HepG2 (cell line): ENCODE measurements at regions not wholly inside any gene's neighbourhood (a gene's known extent, or its start where the extent isn't known, plus 50 kb on each side); places are given as distances from the start of the nearest gene placed in this dataset.

Experiments
- ATF7-NPFF ChIP-seq: sonication (generic); formaldehyde crosslinking; IDR thresholded peaks from 2 replicates; pipeline ENCODE4 v1.8.1; 2023; ENCODE audit warnings: mild to moderate bottlenecking, low read depth, missing genetic modification reagents, moderate library complexity
- BRD4 ChIP-seq: sonication (generic); formaldehyde crosslinking; IDR thresholded peaks from 2 replicates; pipeline ENCODE4 v1.4.0; 2020; ENCODE audit warnings: missing genetic modification reagents
- KDM6A ChIP-seq: IDR thresholded peaks from 2 replicates; pipeline ENCODE4 v1.6.1; 2016; ENCODE audit warnings: low read depth
- MAFK ChIP-seq, 2 experiments: IDR thresholded peaks in 1 of 2; conservative IDR thresholded peaks in 1 of 2; 2 replicates each; pipeline ENCODE4 v1.6.1; 2011; ENCODE audit warnings: improper control_type of control experiment in 2 of 2, low read length in 2 of 2
- TFDP1 ChIP-seq: IDR thresholded peaks from 2 replicates; pipeline ENCODE4 v1.6.1; 2016; ENCODE audit warnings: missing compliant biosample characterization, missing genetic modification reagents, borderline replicate concordance
- ZFP36L2 ChIP-seq: sonication (generic); formaldehyde crosslinking; IDR thresholded peaks from 2 replicates; pipeline ENCODE4 v1.4.0; 2020; ENCODE audit warnings: missing genetic modification reagents
- ZNF513 ChIP-seq: sonication (generic); formaldehyde crosslinking; conservative IDR thresholded peaks from 2 replicates; pipeline ENCODE4 v1.5.0; 2020; ENCODE audit warnings: missing genetic modification reagents
- TF ChIP-seq, protein P1 (sequence below): sonication (generic); formaldehyde crosslinking; conservative IDR thresholded peaks from 2 replicates; pipeline ENCODE4 v1.4.0; 2020; ENCODE audit warnings: mild to moderate bottlenecking, missing genetic modification reagents, moderate library complexity
- TF ChIP-seq, protein P2 (sequence below): sonication (generic); formaldehyde crosslinking; IDR thresholded peaks from 2 replicates; pipeline ENCODE4 v1.5.0; 2020; ENCODE audit warnings: mild to moderate bottlenecking, missing genetic modification reagents

- TF ChIP-seq ZNF513 (CRISPR knock-in tag): no peak
- no peak for TF ChIP-seq MAFK (conservative IDR thresholded peaks at IDR 0.05 in 1 of 2, IDR thresholded peaks at IDR 0.05 in 1 of 2; ENCODE audit: low read length in 2 of 2)
- no peak for TF ChIP-seq BRD4 (CRISPR knock-in tag)
- TF ChIP-seq, protein P1, sequence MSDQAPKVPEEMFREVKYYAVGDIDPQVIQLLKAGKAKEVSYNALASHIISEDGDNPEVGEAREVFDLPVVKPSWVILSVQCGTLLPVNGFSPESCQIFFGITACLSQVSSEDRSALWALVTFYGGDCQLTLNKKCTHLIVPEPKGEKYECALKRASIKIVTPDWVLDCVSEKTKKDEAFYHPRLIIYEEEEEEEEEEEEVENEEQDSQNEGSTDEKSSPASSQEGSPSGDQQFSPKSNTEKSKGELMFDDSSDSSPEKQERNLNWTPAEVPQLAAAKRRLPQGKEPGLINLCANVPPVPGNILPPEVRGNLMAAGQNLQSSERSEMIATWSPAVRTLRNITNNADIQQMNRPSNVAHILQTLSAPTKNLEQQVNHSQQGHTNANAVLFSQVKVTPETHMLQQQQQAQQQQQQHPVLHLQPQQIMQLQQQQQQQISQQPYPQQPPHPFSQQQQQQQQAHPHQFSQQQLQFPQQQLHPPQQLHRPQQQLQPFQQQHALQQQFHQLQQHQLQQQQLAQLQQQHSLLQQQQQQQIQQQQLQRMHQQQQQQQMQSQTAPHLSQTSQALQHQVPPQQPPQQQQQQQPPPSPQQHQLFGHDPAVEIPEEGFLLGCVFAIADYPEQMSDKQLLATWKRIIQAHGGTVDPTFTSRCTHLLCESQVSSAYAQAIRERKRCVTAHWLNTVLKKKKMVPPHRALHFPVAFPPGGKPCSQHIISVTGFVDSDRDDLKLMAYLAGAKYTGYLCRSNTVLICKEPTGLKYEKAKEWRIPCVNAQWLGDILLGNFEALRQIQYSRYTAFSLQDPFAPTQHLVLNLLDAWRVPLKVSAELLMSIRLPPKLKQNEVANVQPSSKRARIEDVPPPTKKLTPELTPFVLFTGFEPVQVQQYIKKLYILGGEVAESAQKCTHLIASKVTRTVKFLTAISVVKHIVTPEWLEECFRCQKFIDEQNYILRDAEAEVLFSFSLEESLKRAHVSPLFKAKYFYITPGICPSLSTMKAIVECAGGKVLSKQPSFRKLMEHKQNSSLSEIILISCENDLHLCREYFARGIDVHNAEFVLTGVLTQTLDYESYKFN (CRISPR knock-in tag): no peak
- no peak for TF ChIP-seq KDM6A (CRISPR knock-in tag)
- TF ChIP-seq, protein P2, sequence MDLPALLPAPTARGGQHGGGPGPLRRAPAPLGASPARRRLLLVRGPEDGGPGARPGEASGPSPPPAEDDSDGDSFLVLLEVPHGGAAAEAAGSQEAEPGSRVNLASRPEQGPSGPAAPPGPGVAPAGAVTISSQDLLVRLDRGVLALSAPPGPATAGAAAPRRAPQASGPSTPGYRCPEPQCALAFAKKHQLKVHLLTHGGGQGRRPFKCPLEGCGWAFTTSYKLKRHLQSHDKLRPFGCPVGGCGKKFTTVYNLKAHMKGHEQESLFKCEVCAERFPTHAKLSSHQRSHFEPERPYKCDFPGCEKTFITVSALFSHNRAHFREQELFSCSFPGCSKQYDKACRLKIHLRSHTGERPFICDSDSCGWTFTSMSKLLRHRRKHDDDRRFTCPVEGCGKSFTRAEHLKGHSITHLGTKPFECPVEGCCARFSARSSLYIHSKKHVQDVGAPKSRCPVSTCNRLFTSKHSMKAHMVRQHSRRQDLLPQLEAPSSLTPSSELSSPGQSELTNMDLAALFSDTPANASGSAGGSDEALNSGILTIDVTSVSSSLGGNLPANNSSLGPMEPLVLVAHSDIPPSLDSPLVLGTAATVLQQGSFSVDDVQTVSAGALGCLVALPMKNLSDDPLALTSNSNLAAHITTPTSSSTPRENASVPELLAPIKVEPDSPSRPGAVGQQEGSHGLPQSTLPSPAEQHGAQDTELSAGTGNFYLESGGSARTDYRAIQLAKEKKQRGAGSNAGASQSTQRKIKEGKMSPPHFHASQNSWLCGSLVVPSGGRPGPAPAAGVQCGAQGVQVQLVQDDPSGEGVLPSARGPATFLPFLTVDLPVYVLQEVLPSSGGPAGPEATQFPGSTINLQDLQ (CRISPR knock-in tag): no peak
- no peak for TF ChIP-seq TFDP1 (CRISPR knock-in tag)
- TF ChIP-seq ATF7-NPFF (CRISPR knock-in tag): no peak
- TF ChIP-seq ZFP36L2 (CRISPR knock-in tag): no peak
- TF ChIP-seq, all 625 proteins: peak for 0
Observed at GRCh38 chr6:134809130-134809529, 140.8 kb downstream of the ALDH8A1 start (continued).
